ENCODE measurements at regions not wholly inside any gene's neighbourhood (a gene's known extent, or its start where the extent isn't known, plus 50 kb on each side); places are given as distances from the start of the nearest gene placed in this dataset.

GRCh38 chr4:132839070-132839469 lies 310.0 kb upstream of the PCDH10 start:
- no peaks in the 10 kb centered on the region for H3K27me3 Mint-ChIP-seq (ENCODE audit: low read depth)
- TF ChIP-seq CTCF (IDR thresholded peaks at IDR 0.05), result no peak
- no peak overlapping the region for H3K4me3 Mint-ChIP-seq (ENCODE audit: unreplicated experiment)
- H3K36me3 Mint-ChIP-seq (ENCODE audit: low read depth), result peaks cover 4% of the 10 kb centered on the region
- H3K9me3 Mint-ChIP-seq (ENCODE audit: low read depth), result peaks cover 20% of the 10 kb centered on the region
- no peaks in the 10 kb centered on the region for H3K4me1 Mint-ChIP-seq (ENCODE audit: low read depth)
- no peak for DNase-seq (ENCODE audit: low spot score)
- H3K27ac Mint-ChIP-seq (ENCODE audit: unreplicated experiment), result no peak overlapping the region

- H3K4me3 Mint-ChIP-seq (ENCODE audit: unreplicated experiment), result no peak overlapping the region
- TF ChIP-seq CTCF (IDR thresholded peaks at IDR 0.05), result no peak
- DNase-seq (ENCODE audit: low spot score), result no peak
- no peaks in the 10 kb centered on the region for H3K9me3 Mint-ChIP-seq (ENCODE audit: low read depth)
- no peaks in the 10 kb centered on the region for H3K36me3 Mint-ChIP-seq (ENCODE audit: low read depth)
- H3K4me1 Mint-ChIP-seq (ENCODE audit: low read depth), result no peaks in the 10 kb centered on the region
- no peak overlapping the region for H3K27ac Mint-ChIP-seq (ENCODE audit: unreplicated experiment)
- H3K27me3 Mint-ChIP-seq (ENCODE audit: low read depth), result no peaks in the 10 kb centered on the region
Observed at GRCh38 chr4:132859929-132860328, 289.2 kb upstream of the PCDH10 start.

- Mint-ChIP-seq H3K27ac (ENCODE audit: unreplicated experiment) (no peak overlapping the region), H3K4me1 (ENCODE audit: low read depth) (no peaks in the 10 kb centered on the region), H3K9me3 (ENCODE audit: low read depth) (no peaks in the 10 kb centered on the region), H3K4me3 (ENCODE audit: unreplicated experiment) (no peak overlapping the region), H3K27me3 (ENCODE audit: low read depth) (no peaks in the 10 kb centered on the region), H3K36me3 (ENCODE audit: low read depth) (no peaks in the 10 kb centered on the region)
- no peak for DNase-seq (ENCODE audit: low spot score)
- TF ChIP-seq CTCF (IDR thresholded peaks at IDR 0.05), result no peak
Observed at GRCh38 chr4:132860976-132861375, 288.1 kb upstream of the PCDH10 start.

GRCh38 chr4:132863619-132864018 lies 285.5 kb upstream of the PCDH10 start:
- Mint-ChIP-seq H3K4me3 (ENCODE audit: unreplicated experiment) (no peak overlapping the region), H3K9me3 (ENCODE audit: low read depth) (no peaks in the 10 kb centered on the region), H3K27ac (ENCODE audit: unreplicated experiment) (no peak overlapping the region), H3K36me3 (ENCODE audit: low read depth) (no peaks in the 10 kb centered on the region), H3K4me1 (ENCODE audit: low read depth) (no peaks in the 10 kb centered on the region), H3K27me3 (ENCODE audit: low read depth) (no peaks in the 10 kb centered on the region)
- TF ChIP-seq CTCF (IDR thresholded peaks at IDR 0.05), result no peak
- no peak for DNase-seq (ENCODE audit: low spot score)

- Mint-ChIP-seq H3K4me1 (ENCODE audit: low read depth) (no peaks in the 10 kb centered on the region), H3K27me3 (ENCODE audit: low read depth) (no peaks in the 10 kb centered on the region), H3K9me3 (ENCODE audit: low read depth) (no peaks in the 10 kb centered on the region), H3K36me3 (ENCODE audit: low read depth) (no peaks in the 10 kb centered on the region), H3K4me3 (ENCODE audit: unreplicated experiment) (no peak overlapping the region), H3K27ac (ENCODE audit: unreplicated experiment) (no peak overlapping the region)
- no peak for DNase-seq (ENCODE audit: low spot score)
- no peak for TF ChIP-seq CTCF (IDR thresholded peaks at IDR 0.05)
Observed at GRCh38 chr4:132865458-132865857, 283.6 kb upstream of the PCDH10 start.
